B cell (primary cell): ENCODE measurements at regions not wholly inside any gene's neighbourhood (a gene's known extent, or its start where the extent isn't known, plus 50 kb on each side); places are given as distances from the start of the nearest gene placed in this dataset.

ENCODE experiments used
- ATAC-seq: fragments of 200-7000 bp; cut with Tn5 transposase; one replicate; pipeline ENCODE4 v1.10.0; 2021; ENCODE audit warnings: low read depth, mild to moderate bottlenecking, moderate number of reproducible peaks, moderate library complexity
- CTCF ChIA-PET: fragments of 350-600 bp; sonication (Branson Sonifier 250); formaldehyde crosslinking; loops from one replicate; lab custom pipeline; 2021; ENCODE audit warnings: antibody characterized with exemption, inconsistent platforms; lab: Charles Lee
- POLR2A ChIA-PET: fragments of 350-600 bp; sonication (Branson Sonifier 250); formaldehyde crosslinking; loops from one replicate; lab custom pipeline; 2021; ENCODE audit warnings: antibody characterized with exemption; lab: Charles Lee
- DNase-seq: peaks from one replicate; pipeline ENCODE4 v3.0.0; 2013
- H2AFZ ChIP-seq: 2 replicates; pipeline ENCODE4 v1.6.1; 2012; ENCODE audit warnings: mild to moderate bottlenecking, low read depth, low read length; ENCODE audit not compliant: insufficient read depth, poor library complexity, severe bottlenecking
- H3K27ac ChIP-seq, 2 donors: 1 replicate in 1 of 2; 2 replicates in 1 of 2; pipeline ENCODE4 v1.5.1; 2012 to 2013; ENCODE audit warnings: low read length in 2 of 2, mild to moderate bottlenecking in 2 of 2, moderate library complexity in 1 of 2
- H3K27me3 ChIP-seq, 4 experiments: fragments of 200-600 bp in 1 of 4; sonication (generic) in 1 of 4; replicated peaks in 1 of 4; 1 replicate in 2 of 4; 2 replicates in 2 of 4; pipeline versions ENCODE4 v1.6.1 to v1.7.0; 2013 to 2016; ENCODE audit warnings: low read length in 3 of 4, mild to moderate bottlenecking in 2 of 4, mixed read lengths in 1 of 4, moderate library complexity in 1 of 4; ENCODE audit not compliant: insufficient read depth in 4 of 4, control insufficient read depth in 3 of 4; ENCODE audit errors: control extremely low read depth in 1 of 4
- H3K36me3 ChIP-seq, 2 experiments: replicated peaks in 1 of 2; 1 replicate in 1 of 2; 2 replicates in 1 of 2; pipeline versions ENCODE4 v1.6.1 to v1.7.1; 2013; ENCODE audit warnings: low read length in 1 of 2; ENCODE audit not compliant: insufficient read depth in 2 of 2, control insufficient read depth in 1 of 2; ENCODE audit errors: control extremely low read depth in 1 of 2, extremely low read depth in 1 of 2
- H3K4me1 ChIP-seq, 2 donors: fragments of 200-600 bp in 1 of 2; sonication (generic) in 1 of 2; 1 replicate in 1 of 2; 2 replicates in 1 of 2; pipeline versions ENCODE4 v1.5.1 to v1.6.1; 2013 to 2017; ENCODE audit warnings: low read length in 2 of 2; ENCODE audit not compliant: control insufficient read depth in 2 of 2, insufficient read depth in 2 of 2
- H3K4me2 ChIP-seq: replicated peaks from 2 replicates; pipeline ENCODE3; 2012; ENCODE audit warnings: mild to moderate bottlenecking, low read depth, low read length; ENCODE audit not compliant: poor library complexity, severe bottlenecking
- H3K4me3 ChIP-seq, 5 experiments: fragments of 200-600 bp in 1 of 5; sonication (generic) in 1 of 5; 1 replicate in 3 of 5; 2 replicates in 2 of 5; pipeline versions ENCODE4 v1.5.1 to v1.7.0; 2011 to 2016; ENCODE audit warnings: low read length in 4 of 5, mild to moderate bottlenecking in 4 of 5, low read depth in 2 of 5, control low read depth in 1 of 5, moderate library complexity in 1 of 5; ENCODE audit not compliant: insufficient read depth in 1 of 5; ENCODE audit errors: control extremely low read depth in 1 of 5, extremely low read depth in 1 of 5
- H3K79me2 ChIP-seq: fragments of 200-600 bp; sonication (generic); one replicate; pipeline ENCODE4 v1.6.0; 2016; ENCODE audit warnings: low read length; ENCODE audit not compliant: control insufficient read depth, insufficient read depth
- H3K9ac ChIP-seq: fragments of 200-600 bp; sonication (generic); 2 replicates; pipeline ENCODE4 v1.6.1; 2017; ENCODE audit warnings: mild to moderate bottlenecking, low read length, moderate library complexity
- H3K9me3 ChIP-seq, 3 donors: one replicate each; pipeline versions ENCODE4 v1.6.1 to v1.7.1; 2013; ENCODE audit warnings: low read length in 2 of 3; ENCODE audit not compliant: control insufficient read depth in 2 of 3, insufficient read depth in 1 of 3; ENCODE audit errors: control extremely low read depth in 1 of 3
- H4K20me1 ChIP-seq: 2 replicates; pipeline ENCODE4 v1.6.0; 2012; ENCODE audit warnings: mild to moderate bottlenecking, low read length; ENCODE audit not compliant: insufficient read depth, control insufficient read depth, poor library complexity, severe bottlenecking
- H3K27ac Mint-ChIP-seq: one replicate; pipeline ENCODE4 v1.8.0; 2021; ENCODE audit warnings: mixed read lengths
- H3K27me3 Mint-ChIP-seq: one replicate; pipeline ENCODE4 v1.8.0; 2021; ENCODE audit warnings: mixed read lengths
- H3K4me1 Mint-ChIP-seq: one replicate; pipeline ENCODE4 v1.8.0; 2021; ENCODE audit warnings: mixed read lengths
- H3K4me3 Mint-ChIP-seq: one replicate; pipeline ENCODE4 v1.8.0; 2021; ENCODE audit warnings: mixed read lengths
- H3K9me3 Mint-ChIP-seq: one replicate; pipeline ENCODE4 v1.8.0; 2022; ENCODE audit warnings: mixed read lengths; ENCODE audit not compliant: insufficient read depth
- EZH2 ChIP-seq: IDR thresholded peaks from 2 replicates; pipeline ENCODE4 v1.6.1; 2012; ENCODE audit warnings: borderline replicate concordance, low read depth, mild to moderate bottlenecking, moderate library complexity, low read length; ENCODE audit not compliant: insufficient read depth, poor library complexity, severe bottlenecking
- WGBS: methylation state at CpG from one replicate; pipeline ENCODE4 v1.1.5; 2013; ENCODE audit warnings: missing lambda C conversion rate; ENCODE audit not compliant: insufficient coverage; 5-methylcytosine and 5-hydroxymethylcytosine counted together
- intact Hi-C: fragments of 100-400 bp; cut with micrococcal nuclease; formaldehyde crosslinking; loops from one replicate; pipeline ENCODE4 v1.10.0; 2022
- TF ChIP-seq, protein P1 (sequence below): fragments of 200-600 bp; IDR thresholded peaks from one replicate; pipeline ENCODE4 v1.8.0; 2022; ENCODE audit warnings: antibody characterized with exemption, mild to moderate bottlenecking

DNA sequence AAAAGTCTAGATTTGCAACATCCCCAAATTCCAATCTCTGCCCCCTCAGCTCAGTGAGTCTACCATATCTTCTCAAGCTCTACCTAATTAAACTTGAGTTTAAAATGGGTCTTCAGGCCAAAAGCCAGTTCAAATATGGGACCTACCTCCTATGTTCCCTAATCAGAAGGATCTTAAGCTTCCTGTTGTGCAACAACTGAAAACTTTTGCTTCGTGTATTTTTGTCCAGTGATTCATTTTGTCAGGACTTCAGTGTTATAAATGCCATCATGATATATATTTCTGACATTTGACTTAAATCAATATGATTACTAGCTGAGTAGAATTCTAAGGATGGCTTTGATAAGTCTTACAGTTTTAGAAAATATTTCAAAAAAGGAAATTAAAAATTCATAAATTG is 622.6 kb upstream of the PTCHD4 start:
- no peaks in the 10 kb centered on the region for H3K27me3 ChIP-seq
- peaks cover 2% of the 10 kb centered on the region for H3K9me3 Mint-ChIP-seq

DNA sequence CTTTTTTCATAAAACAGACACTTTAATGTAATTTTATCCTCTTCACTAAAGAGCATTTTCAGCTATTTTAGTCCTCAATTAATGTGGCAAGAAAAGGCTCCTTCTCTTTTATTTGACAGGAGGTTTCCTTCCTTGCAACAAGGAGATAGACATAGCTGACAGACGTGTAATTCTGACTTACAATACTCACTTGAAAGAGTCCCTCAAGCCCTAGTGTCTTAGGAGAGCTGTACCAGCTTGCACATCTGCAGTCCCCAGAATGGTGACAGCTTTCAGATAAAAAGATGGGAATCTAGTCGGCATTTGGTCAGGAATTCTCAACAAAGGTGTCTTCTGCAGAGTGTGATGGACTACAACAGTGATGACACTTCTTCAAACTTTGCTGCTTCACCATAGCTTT is 603.7 kb upstream of the PTCHD4 start:
- DNase-seq, result no peak
- Histone ChIP-seq H3K4me2 (no peak overlapping the region), H4K20me1 (no peaks in the 10 kb centered on the region), H3K4me3 (no peak overlapping the region), H3K27ac (no peak overlapping the region), H3K27me3 (no peaks in the 10 kb centered on the region), H2AFZ (no peak overlapping the region), H3K9ac (no peak overlapping the region), H3K36me3 (no peaks in the 10 kb centered on the region), H3K9me3 (no peaks in the 10 kb centered on the region), H3K79me2 (no peaks in the 10 kb centered on the region), H3K4me1 (no peaks in the 10 kb centered on the region)
- WGBS, result 100% methylated on average over 1 of the region's 2 CpGs
- H3K4me1 Mint-ChIP-seq, result no peaks in the 10 kb centered on the region
- peaks cover 4% of the 10 kb centered on the region for H3K9me3 Mint-ChIP-seq
- intact Hi-C loops, result no loop called here
- ChIA-PET POLR2A (no interaction called here), CTCF (no interaction called here)
- no peak overlapping the region for H3K4me3 Mint-ChIP-seq
- TF ChIP-seq, protein P1, sequence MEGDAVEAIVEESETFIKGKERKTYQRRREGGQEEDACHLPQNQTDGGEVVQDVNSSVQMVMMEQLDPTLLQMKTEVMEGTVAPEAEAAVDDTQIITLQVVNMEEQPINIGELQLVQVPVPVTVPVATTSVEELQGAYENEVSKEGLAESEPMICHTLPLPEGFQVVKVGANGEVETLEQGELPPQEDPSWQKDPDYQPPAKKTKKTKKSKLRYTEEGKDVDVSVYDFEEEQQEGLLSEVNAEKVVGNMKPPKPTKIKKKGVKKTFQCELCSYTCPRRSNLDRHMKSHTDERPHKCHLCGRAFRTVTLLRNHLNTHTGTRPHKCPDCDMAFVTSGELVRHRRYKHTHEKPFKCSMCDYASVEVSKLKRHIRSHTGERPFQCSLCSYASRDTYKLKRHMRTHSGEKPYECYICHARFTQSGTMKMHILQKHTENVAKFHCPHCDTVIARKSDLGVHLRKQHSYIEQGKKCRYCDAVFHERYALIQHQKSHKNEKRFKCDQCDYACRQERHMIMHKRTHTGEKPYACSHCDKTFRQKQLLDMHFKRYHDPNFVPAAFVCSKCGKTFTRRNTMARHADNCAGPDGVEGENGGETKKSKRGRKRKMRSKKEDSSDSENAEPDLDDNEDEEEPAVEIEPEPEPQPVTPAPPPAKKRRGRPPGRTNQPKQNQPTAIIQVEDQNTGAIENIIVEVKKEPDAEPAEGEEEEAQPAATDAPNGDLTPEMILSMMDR, result no peak
- TF ChIP-seq EZH2, result no peak
- no peak for ATAC-seq
- no peaks in the 10 kb centered on the region for H3K27me3 Mint-ChIP-seq
- no peak overlapping the region for H3K27ac Mint-ChIP-seq

More for the DNA sequence above, 622.6 kb upstream of the PTCHD4 start:
- CTCF ChIA-PET, result no interaction called here
- H3K4me1 ChIP-seq, result no peaks in the 10 kb centered on the region
- POLR2A ChIA-PET, result no interaction called here
- no peaks in the 10 kb centered on the region for H3K4me1 Mint-ChIP-seq
- H3K9ac ChIP-seq, result no peak overlapping the region
- H3K79me2 ChIP-seq, result no peaks in the 10 kb centered on the region
- H3K4me3 ChIP-seq, result no peak overlapping the region
- intact Hi-C loops, result no loop called here
- no CpG with 5 or more reads among the region's 1 CpG for WGBS
- H3K4me2 ChIP-seq, result no peak overlapping the region
- no peaks in the 10 kb centered on the region for H3K36me3 ChIP-seq
- H4K20me1 ChIP-seq, result no peaks in the 10 kb centered on the region
- DNase-seq (no peak), ATAC-seq (no peak)
- no peaks in the 10 kb centered on the region for H3K27me3 Mint-ChIP-seq
- H3K27ac ChIP-seq, result no peak overlapping the region
- no peak overlapping the region for H2AFZ ChIP-seq
- TF ChIP-seq, protein P1, result no peak
- no peak for TF ChIP-seq EZH2
- H3K9me3 ChIP-seq, result peaks cover 0 to 7% (median 0%) of the 10 kb centered on the region in 3 donors
- no peak overlapping the region for H3K4me3 Mint-ChIP-seq
- H3K27ac Mint-ChIP-seq, result no peak overlapping the region
